HG03460 (cell line): ENCODE measurements at regions not wholly inside any gene's neighbourhood (a gene's known extent, or its start where the extent isn't known, plus 50 kb on each side); places are given as distances from the start of the nearest gene placed in this dataset.

Experiments used
- ATAC-seq: cut with Tn5 transposase; IDR thresholded peaks from one replicate; pipeline ENCODE4 v1.9.1; 2021; ENCODE audit not compliant: unreplicated experiment

- no peak for ATAC-seq
Measured at GRCh38 chr20:17795003-17795402, 95.2 kb downstream of the BANF2 start.

GRCh38 chr20:17794400-17794799 is 94.6 kb downstream of the BANF2 start:
- ATAC-seq = no peak

- ATAC-seq = no peak
Measured at GRCh38 chr20:17793986-17794385, 94.2 kb downstream of the BANF2 start.

GRCh38 chr20:17790296-17790695 is 90.5 kb downstream of the BANF2 start:
- no peak for ATAC-seq

- ATAC-seq = no peak
Measured at GRCh38 chr20:17787816-17788215, 88.0 kb downstream of the BANF2 start.

GRCh38 chr20:17786221-17786718 is 86.5 kb downstream of the BANF2 start:
- ATAC-seq = no peak
